CD4-positive, alpha-beta memory T cell (primary cell): ENCODE measurements at regions not wholly inside any gene's neighbourhood (a gene's known extent, or its start where the extent isn't known, plus 50 kb on each side); places are given as distances from the start of the nearest gene placed in this dataset.

Source experiments
- CTCF ChIA-PET: fragments of 350-600 bp; sonication (Branson Sonifier 250); formaldehyde crosslinking; loops from one replicate; lab custom pipeline; 2021; ENCODE audit warnings: inconsistent platforms; ENCODE audit not compliant: partially characterized antibody; lab: Charles Lee
- POLR2A ChIA-PET: fragments of 350-600 bp; sonication (Branson Sonifier 250); formaldehyde crosslinking; loops from one replicate; lab custom pipeline; 2021; ENCODE audit not compliant: partially characterized antibody; lab: Charles Lee
- DNase-seq, 5 donors: peaks; one replicate each; pipeline versions ENCODE4 v3.0.0 to v3.0.0-alpha.2; 2020 to 2022; ENCODE audit warnings: mixed read lengths in 1 of 5
- H3K27ac ChIP-seq: one replicate; pipeline ENCODE4 v1.7.0; 2013; ENCODE audit warnings: low read depth, low read length
- H3K27me3 ChIP-seq: 2 replicates; pipeline ENCODE4 v1.7.0; 2013; ENCODE audit warnings: mild to moderate bottlenecking, low read length, moderate library complexity; ENCODE audit not compliant: insufficient read depth
- H3K36me3 ChIP-seq: 2 replicates; pipeline ENCODE4 v1.7.0; 2013; ENCODE audit warnings: mild to moderate bottlenecking, low read length, moderate library complexity; ENCODE audit not compliant: insufficient read depth
- H3K4me1 ChIP-seq: 2 replicates; pipeline ENCODE4 v1.7.0; 2013; ENCODE audit warnings: mild to moderate bottlenecking, low read length, moderate library complexity; ENCODE audit not compliant: insufficient read depth
- H3K4me3 ChIP-seq, 2 donors: one replicate each; pipeline ENCODE4 v1.7.0; 2013; ENCODE audit warnings: low read length in 2 of 2, mild to moderate bottlenecking in 1 of 2
- H3K9me3 ChIP-seq, 2 donors: one replicate each; pipeline ENCODE4 v1.7.0; 2013; ENCODE audit warnings: low read length in 2 of 2, control low read depth in 1 of 2; ENCODE audit not compliant: control insufficient read depth in 1 of 2
- H3K27ac Mint-ChIP-seq, 7 donors: one replicate each; pipeline ENCODE4 v1.8.0; 2020 to 2021; ENCODE audit warnings: mixed read lengths in 7 of 7, mild to moderate bottlenecking in 6 of 7, inconsistent platforms in 3 of 7, moderate library complexity in 3 of 7
- H3K27me3 Mint-ChIP-seq, 2 donors: one replicate each; pipeline ENCODE4 v1.8.0; 2020 to 2021; ENCODE audit warnings: mixed read lengths in 2 of 2
- H3K36me3 Mint-ChIP-seq, 2 donors: one replicate each; pipeline ENCODE4 v1.8.0; 2020 to 2021; ENCODE audit warnings: mixed read lengths in 2 of 2, inconsistent platforms in 1 of 2, mild to moderate bottlenecking in 1 of 2
- H3K4me1 Mint-ChIP-seq, 4 donors: one replicate each; pipeline ENCODE4 v1.8.0; 2020 to 2021; ENCODE audit warnings: mixed read lengths in 4 of 4, mild to moderate bottlenecking in 1 of 4
- H3K4me3 Mint-ChIP-seq, 8 donors: one replicate each; pipeline ENCODE4 v1.8.0; 2020 to 2021; ENCODE audit warnings: mixed read lengths in 8 of 8, mild to moderate bottlenecking in 7 of 8, moderate library complexity in 6 of 8, inconsistent platforms in 3 of 8
- H3K9me3 Mint-ChIP-seq, 8 donors: one replicate each; pipeline ENCODE4 v1.8.0; 2020 to 2021; ENCODE audit warnings: mixed read lengths in 8 of 8, mild to moderate bottlenecking in 5 of 8, inconsistent platforms in 3 of 8, moderate library complexity in 1 of 8
- intact Hi-C: fragments of 100-400 bp; cut with micrococcal nuclease; formaldehyde crosslinking; loops from one replicate; pipeline ENCODE4 v1.15.1; 2023

GRCh38 chr3:124264346-124264745 is 272.4 kb upstream of the ROPN1 start:
- Mint-ChIP-seq H3K4me3 (no peak overlapping the region), H3K27ac (no peak overlapping the region), H3K9me3 (no peaks in the 10 kb centered on the region), H3K36me3 (no peaks in the 10 kb centered on the region), H3K4me1 (no peaks in the 10 kb centered on the region), H3K27me3 (no peaks in the 10 kb centered on the region)
- Histone ChIP-seq H3K4me3 (no peak overlapping the region), H3K27ac (no peak overlapping the region), H3K36me3 (no peaks in the 10 kb centered on the region), H3K4me1 (no peaks in the 10 kb centered on the region), H3K27me3 (no peaks in the 10 kb centered on the region), H3K9me3 (no peaks in the 10 kb centered on the region)
- intact Hi-C loops: no loop called here
- CTCF ChIA-PET: no interaction called here
- no peak for DNase-seq
- POLR2A ChIA-PET: no interaction called here

GRCh38 chr3:124266487-124266886 is 274.6 kb upstream of the ROPN1 start:
- no peaks in the 10 kb centered on the region for H3K9me3 Mint-ChIP-seq
- intact Hi-C loops: no loop called here
- Histone ChIP-seq H3K36me3 (no peaks in the 10 kb centered on the region), H3K4me1 (no peaks in the 10 kb centered on the region), H3K4me3 (no peak overlapping the region), H3K27me3 (no peaks in the 10 kb centered on the region), H3K27ac (no peak overlapping the region), H3K9me3 (no peaks in the 10 kb centered on the region)
- no peaks in the 10 kb centered on the region for H3K36me3 Mint-ChIP-seq
- peaks cover 0 to under 1% of the 10 kb centered on the region in 2 donors for H3K27me3 Mint-ChIP-seq
- no peak overlapping the region for H3K4me3 Mint-ChIP-seq
- H3K27ac Mint-ChIP-seq: no peak overlapping the region
- no peak for DNase-seq
- ChIA-PET CTCF (no interaction called here), POLR2A (no interaction called here)
- no peaks in the 10 kb centered on the region for H3K4me1 Mint-ChIP-seq

DNA sequence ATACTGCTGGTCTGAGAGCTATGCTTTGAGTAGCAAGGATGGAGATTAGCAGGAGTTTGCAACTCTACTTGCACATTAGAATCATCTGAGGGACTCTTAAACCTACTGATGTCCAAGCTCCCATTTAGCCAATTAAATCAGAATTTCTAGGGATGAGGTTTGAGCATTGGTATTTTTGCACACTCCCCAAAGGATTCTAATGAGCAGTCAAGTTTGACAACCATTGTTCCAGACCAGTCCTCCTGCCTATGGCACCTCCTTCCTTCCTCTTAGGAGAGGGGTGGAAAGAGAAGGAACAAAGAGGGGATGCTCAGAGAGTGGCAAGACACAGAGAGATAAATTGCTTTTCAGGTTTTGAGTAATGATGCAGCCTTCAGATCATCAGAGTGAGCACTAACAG is 275.5 kb upstream of the ROPN1 start:
- intact Hi-C loops: no loop called here
- peaks cover 1 to 3% of the 10 kb centered on the region in 2 donors for H3K27me3 Mint-ChIP-seq

DNA sequence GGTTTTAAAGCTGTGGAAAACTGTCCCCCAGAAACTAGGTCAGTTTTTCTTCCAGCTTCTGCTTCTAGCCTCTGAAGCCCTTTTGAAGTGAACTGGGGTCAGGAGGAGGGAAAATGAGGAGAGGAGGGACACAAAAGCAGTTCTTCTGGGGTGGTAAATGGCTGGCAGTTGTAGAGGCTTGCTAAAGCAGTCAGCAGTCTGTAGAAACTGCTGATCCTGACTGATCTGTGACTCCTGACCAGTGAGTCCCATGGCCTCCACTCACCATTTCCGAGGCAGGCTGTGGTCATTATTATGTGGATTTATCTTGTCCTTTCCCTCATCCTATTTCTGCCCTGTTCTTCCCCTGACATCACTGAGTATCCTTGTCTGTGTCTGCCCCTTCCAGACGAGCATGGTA is 276.4 kb upstream of the ROPN1 start:
- Histone ChIP-seq H3K9me3 (no peaks in the 10 kb centered on the region), H3K27ac (no peak overlapping the region), H3K36me3 (no peaks in the 10 kb centered on the region), H3K4me3 (no peak overlapping the region), H3K4me1 (no peaks in the 10 kb centered on the region), H3K27me3 (no peaks in the 10 kb centered on the region)
- DNase-seq: no peak
- peaks cover 2 to 3% of the 10 kb centered on the region in 2 donors for H3K27me3 Mint-ChIP-seq
- no peak overlapping the region for H3K4me3 Mint-ChIP-seq
- no peaks in the 10 kb centered on the region for H3K4me1 Mint-ChIP-seq
- ChIA-PET CTCF (interaction anchor here (1.0 kb wide), 1 partner anchor 8 kb away, joined by 3 read pairs; no protein-coding TSS in a partner anchor), POLR2A (no interaction called here)
- H3K36me3 Mint-ChIP-seq: no peaks in the 10 kb centered on the region
- intact Hi-C loops: no loop called here
- peaks cover 0 to 2% (median 0%) of the 10 kb centered on the region in 8 donors for H3K9me3 Mint-ChIP-seq
- no peak overlapping the region for H3K27ac Mint-ChIP-seq

More for the DNA sequence above, 275.5 kb upstream of the ROPN1 start:
- DNase-seq: no peak
- no peaks in the 10 kb centered on the region for H3K36me3 Mint-ChIP-seq
- Histone ChIP-seq H3K27me3 (no peaks in the 10 kb centered on the region), H3K9me3 (no peaks in the 10 kb centered on the region), H3K36me3 (no peaks in the 10 kb centered on the region), H3K4me3 (no peak overlapping the region), H3K27ac (no peak overlapping the region), H3K4me1 (no peaks in the 10 kb centered on the region)
- POLR2A ChIA-PET: no interaction called here
- H3K4me3 Mint-ChIP-seq: no peak overlapping the region
- H3K9me3 Mint-ChIP-seq: peaks cover 0 to 1% (median 0%) of the 10 kb centered on the region in 8 donors
- H3K27ac Mint-ChIP-seq: no peak overlapping the region
- H3K4me1 Mint-ChIP-seq: no peaks in the 10 kb centered on the region
- CTCF ChIA-PET: no interaction called here

- Mint-ChIP-seq H3K36me3 (no peaks in the 10 kb centered on the region), H3K9me3 (peaks cover 0 to 2% (median 0%) of the 10 kb centered on the region in 8 donors), H3K4me1 (no peaks in the 10 kb centered on the region), H3K27ac (no peak overlapping the region), H3K4me3 (no peak overlapping the region), H3K27me3 (peaks cover 2 to 3% of the 10 kb centered on the region in 2 donors)
- no peak for DNase-seq
- ChIA-PET CTCF (interaction anchor here (1.0 kb wide), 1 partner anchor 9 kb away, joined by 3 read pairs; no protein-coding TSS in a partner anchor), POLR2A (no interaction called here)
- no peaks in the 10 kb centered on the region for H3K36me3 ChIP-seq
- no peaks in the 10 kb centered on the region for H3K9me3 ChIP-seq
- no peaks in the 10 kb centered on the region for H3K27me3 ChIP-seq
- intact Hi-C loops: no loop called here
- H3K27ac ChIP-seq: no peak overlapping the region
- H3K4me3 ChIP-seq: no peak overlapping the region
- H3K4me1 ChIP-seq: no peaks in the 10 kb centered on the region
These were observed 277.7 kb upstream of the ROPN1 start for GRCh38 chr3:124269619-124270018.

DNA sequence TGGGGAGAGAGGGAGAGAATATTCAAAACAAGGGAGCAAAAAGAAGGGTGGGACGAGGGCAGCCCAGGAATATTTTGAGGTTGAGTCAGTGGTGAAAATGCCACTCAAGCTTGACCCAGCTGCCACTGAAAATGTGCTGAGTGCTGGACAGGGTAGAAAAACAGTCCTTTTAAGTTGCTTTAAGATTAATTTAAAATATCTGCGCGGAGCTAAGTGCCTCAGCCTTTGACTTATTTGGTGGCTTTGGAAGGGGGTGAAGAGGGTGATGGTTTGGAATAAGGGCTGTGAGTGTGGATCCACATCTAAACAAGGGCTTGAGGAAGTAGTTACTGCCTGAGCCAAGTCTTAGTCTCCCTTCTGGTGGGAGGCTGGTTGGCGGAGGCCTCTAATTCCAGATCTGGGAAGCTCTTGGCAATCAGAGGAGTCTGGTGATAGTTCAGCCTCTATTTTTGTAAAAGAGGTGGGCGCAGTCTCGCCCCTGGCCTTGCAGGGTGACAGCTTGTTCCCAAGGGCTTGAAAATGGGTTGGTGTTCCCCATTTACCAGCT is 280.8 kb upstream of the ROPN1 start:
- Histone ChIP-seq H3K9me3 (no peaks in the 10 kb centered on the region), H3K4me3 (no peak overlapping the region), H3K36me3 (no peaks in the 10 kb centered on the region), H3K27me3 (no peaks in the 10 kb centered on the region), H3K4me1 (no peaks in the 10 kb centered on the region), H3K27ac (no peak overlapping the region)
- Mint-ChIP-seq H3K4me3 (no peak overlapping the region), H3K36me3 (no peaks in the 10 kb centered on the region), H3K9me3 (peaks cover 0 to 2% (median 0%) of the 10 kb centered on the region in 8 donors), H3K27ac (no peak overlapping the region), H3K4me1 (no peaks in the 10 kb centered on the region), H3K27me3 (peaks cover 3 to 6% of the 10 kb centered on the region in 2 donors)
- ChIA-PET CTCF (no interaction called here), POLR2A (no interaction called here)
- intact Hi-C loops: no loop called here
- no peak for DNase-seq

GRCh38 chr3:124273651-124274050 is 281.7 kb upstream of the ROPN1 start:
- Histone ChIP-seq H3K4me3 (no peak overlapping the region), H3K4me1 (no peaks in the 10 kb centered on the region), H3K36me3 (no peaks in the 10 kb centered on the region), H3K27me3 (no peaks in the 10 kb centered on the region), H3K9me3 (no peaks in the 10 kb centered on the region), H3K27ac (no peak overlapping the region)
- intact Hi-C loops: no loop called here
- ChIA-PET CTCF (no interaction called here), POLR2A (no interaction called here)
- Mint-ChIP-seq H3K4me1 (no peaks in the 10 kb centered on the region), H3K27me3 (peaks cover 3 to 6% of the 10 kb centered on the region in 2 donors), H3K27ac (no peak overlapping the region), H3K4me3 (no peak overlapping the region), H3K36me3 (no peaks in the 10 kb centered on the region), H3K9me3 (peaks cover 0 to 2% (median 0%) of the 10 kb centered on the region in 8 donors)
- no peak for DNase-seq
